Ishikawa (cell line): ENCODE measurements at regions not wholly inside any gene's neighbourhood (a gene's known extent, or its start where the extent isn't known, plus 50 kb on each side); places are given as distances from the start of the nearest gene placed in this dataset.

Experiments used
- CEBPB ChIP-seq: IDR thresholded peaks from 2 replicates; pipeline ENCODE4 v1.6.1; 2012
- CREB1 ChIP-seq: IDR thresholded peaks from 2 replicates; pipeline ENCODE4 v1.6.1; 2012; ENCODE audit warnings: low read depth
- EP300 ChIP-seq: IDR thresholded peaks from 2 replicates; pipeline ENCODE4 v1.6.1; 2012; ENCODE audit warnings: borderline replicate concordance
- MAX ChIP-seq: IDR thresholded peaks from 2 replicates; pipeline ENCODE4 v1.6.1; 2012
- NFIC ChIP-seq: IDR thresholded peaks from 2 replicates; pipeline ENCODE4 v1.6.1; 2012
- RAD21 ChIP-seq: IDR thresholded peaks from 2 replicates; pipeline ENCODE4 v1.6.1; 2012; ENCODE audit warnings: low read depth
- REST ChIP-seq: IDR thresholded peaks from 2 replicates; pipeline ENCODE4 v1.6.1; 2012; ENCODE audit warnings: low read depth, mild to moderate bottlenecking
- TAF1 ChIP-seq: IDR thresholded peaks from 2 replicates; pipeline ENCODE4 v1.6.1; 2012; ENCODE audit warnings: low read depth, mild to moderate bottlenecking
- TCF12 ChIP-seq: IDR thresholded peaks from 2 replicates; pipeline ENCODE4 v1.6.1; 2012; ENCODE audit warnings: low read depth
- USF1 ChIP-seq: IDR thresholded peaks from 2 replicates; pipeline ENCODE4 v1.6.1; 2012
- YY1 ChIP-seq: IDR thresholded peaks from 2 replicates; pipeline ENCODE4 v1.6.1; 2012; ENCODE audit warnings: low read depth

- TF ChIP-seq EP300 (no peak), YY1 (no peak), REST (no peak), NFIC (no peak), MAX (no peak), TAF1 (no peak), CEBPB (no peak), RAD21 (no peak), CREB1 (no peak), USF1 (no peak), TCF12 (no peak)
Observed at GRCh38 chr10:128932071-128932820, 534.8 kb upstream of the MGMT start.
